ENCODE measurements at regions not wholly inside any gene's neighbourhood (a gene's known extent, or its start where the extent isn't known, plus 50 kb on each side); places are given as distances from the start of the nearest gene placed in this dataset.

DNA sequence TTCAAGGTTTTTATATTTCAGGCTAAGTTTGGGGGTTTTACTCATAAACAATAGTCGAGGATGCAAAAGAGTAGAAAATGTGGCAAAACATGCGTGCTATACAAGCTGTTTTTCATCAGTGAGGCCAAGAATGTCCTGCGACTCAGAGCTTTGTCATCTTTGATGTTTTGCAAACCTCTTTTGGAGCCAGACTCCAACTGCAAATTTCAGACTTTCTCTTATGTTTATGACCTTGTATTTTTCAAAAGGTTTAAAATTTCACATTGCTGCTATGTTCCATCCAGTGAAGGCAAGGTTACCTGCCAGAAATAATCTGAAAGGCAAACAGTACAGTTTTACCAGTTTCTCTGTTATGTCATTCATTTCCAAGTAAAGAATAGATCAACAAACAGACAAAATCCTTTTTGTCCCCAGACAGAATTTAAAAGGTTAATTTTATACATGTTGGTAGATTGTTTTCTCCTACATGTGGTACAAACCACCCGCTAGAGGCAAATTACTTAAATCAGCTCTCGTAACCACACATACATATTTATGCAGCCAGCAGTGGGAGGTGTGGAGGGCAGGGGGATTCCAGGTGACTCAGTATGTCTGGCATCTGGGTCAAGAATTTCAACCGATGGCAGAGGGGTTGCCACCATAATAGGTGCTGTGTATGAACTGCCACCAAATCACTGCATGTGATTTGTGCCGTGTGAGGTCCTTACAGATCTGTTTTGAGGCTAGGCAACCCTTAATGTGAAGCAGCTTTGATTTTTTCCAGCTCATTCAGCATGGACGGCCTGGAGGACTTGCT, 119.8 kb upstream of the CPM start:
- peak in 3 of 7 experiments; percentile 26 to 33 (median 27) for TF ChIP-seq CTCF (IDR thresholded peaks at IDR 0.05)
- peak in 1 of 3 donors; percentile 29 for TF ChIP-seq POLR2A (IDR thresholded peaks at IDR 0.05)

Measured in body of pancreas (tissue), 4 donors.